H9 (cell line): ENCODE measurements at regions not wholly inside any gene's neighbourhood (a gene's known extent, or its start where the extent isn't known, plus 50 kb on each side); places are given as distances from the start of the nearest gene placed in this dataset.

Source experiments
- DNase-seq: peaks from one replicate; pipeline ENCODE4 v3.0.0-alpha.2; 2017
- H2AFZ ChIP-seq: one replicate; pipeline ENCODE4 v1.6.1; 2013; ENCODE audit warnings: mild to moderate bottlenecking, low read length, control low read depth, moderate library complexity
- H2AK5ac ChIP-seq: 2 replicates; pipeline ENCODE4 v1.6.1; 2013; ENCODE audit warnings: low read length, control low read depth, mixed read lengths; ENCODE audit not compliant: insufficient read length
- H2BK120ac ChIP-seq: one replicate; pipeline ENCODE4 v1.6.1; 2013; ENCODE audit warnings: low read depth, mild to moderate bottlenecking, low read length, control low read depth, inconsistent platforms; ENCODE audit not compliant: poor library complexity, severe bottlenecking
- H2BK12ac ChIP-seq: 2 replicates; pipeline ENCODE4 v1.6.1; 2013; ENCODE audit warnings: low read length, control low read depth, mixed read lengths, low read depth; ENCODE audit not compliant: insufficient read length
- H2BK15ac ChIP-seq: 2 replicates; pipeline ENCODE4 v1.6.1; 2013; ENCODE audit warnings: low read depth, low read length, control low read depth
- H2BK20ac ChIP-seq: one replicate; pipeline ENCODE4 v1.6.1; 2013; ENCODE audit warnings: low read depth, mild to moderate bottlenecking, low read length, control low read depth, inconsistent platforms; ENCODE audit not compliant: poor library complexity, severe bottlenecking
- H2BK5ac ChIP-seq: 2 replicates; pipeline ENCODE4 v1.6.1; 2013; ENCODE audit warnings: low read length, control low read depth, mixed read lengths; ENCODE audit not compliant: insufficient read length
- H3K14ac ChIP-seq: 2 replicates; pipeline ENCODE4 v1.6.1; 2013; ENCODE audit warnings: low read length, control low read depth; ENCODE audit not compliant: insufficient read depth
- H3K18ac ChIP-seq: 2 replicates; pipeline ENCODE4 v1.6.1; 2013; ENCODE audit warnings: low read depth, mild to moderate bottlenecking, mixed read lengths, low read length, control low read depth; ENCODE audit not compliant: insufficient read length
- H3K23ac ChIP-seq: 2 replicates; pipeline ENCODE4 v1.6.1; 2013; ENCODE audit warnings: low read length, control low read depth, mixed read lengths, low read depth; ENCODE audit not compliant: insufficient read length
- H3K23me2 ChIP-seq: 2 replicates; pipeline ENCODE4 v1.6.1; 2013; ENCODE audit warnings: low read depth, mild to moderate bottlenecking, mixed read lengths, low read length, control low read depth; ENCODE audit not compliant: insufficient read length, poor library complexity, severe bottlenecking
- H3K27ac ChIP-seq: 2 replicates; pipeline ENCODE4 v1.5.1; 2013; ENCODE audit warnings: low read length, control low read depth, mixed read lengths, low read depth; ENCODE audit not compliant: insufficient read length
- H3K27me3 ChIP-seq: 2 replicates; pipeline ENCODE4 v1.6.1; 2013; ENCODE audit warnings: low read length, control low read depth, inconsistent platforms; ENCODE audit not compliant: insufficient read depth
- H3K4ac ChIP-seq: 2 replicates; pipeline ENCODE4 v1.6.1; 2013; ENCODE audit warnings: low read depth, mild to moderate bottlenecking, control low read depth, inconsistent platforms, low read length, moderate library complexity
- H3K4me1 ChIP-seq: 2 replicates; pipeline ENCODE4 v1.6.1; 2013; ENCODE audit warnings: low read length, control low read depth, inconsistent platforms; ENCODE audit not compliant: insufficient read depth
- H3K4me2 ChIP-seq: 2 replicates; pipeline ENCODE4 v1.6.1; 2013; ENCODE audit warnings: low read length, control low read depth, mixed read lengths; ENCODE audit not compliant: insufficient read length, insufficient read depth
- H3K56ac ChIP-seq: 2 replicates; pipeline ENCODE4 v1.6.1; 2013; ENCODE audit warnings: low read depth, mild to moderate bottlenecking, mixed read lengths, low read length, control low read depth; ENCODE audit not compliant: insufficient read length
- H3K79me1 ChIP-seq: 2 replicates; pipeline ENCODE4 v1.6.1; 2013; ENCODE audit warnings: low read depth, mild to moderate bottlenecking, moderate library complexity, low read length, control low read depth, inconsistent platforms; ENCODE audit not compliant: insufficient read depth, poor library complexity, severe bottlenecking
- H3K79me2 ChIP-seq: 2 replicates; pipeline ENCODE4 v1.6.1; 2013; ENCODE audit warnings: low read length, control low read depth, inconsistent platforms; ENCODE audit not compliant: insufficient read depth
- H3K9ac ChIP-seq: 2 replicates; pipeline ENCODE4 v1.6.1; 2013; ENCODE audit warnings: low read length, control low read depth, mixed read lengths; ENCODE audit not compliant: insufficient read length; ENCODE audit errors: extremely low read depth
- H3K9me3 ChIP-seq: one replicate; pipeline ENCODE4 v1.6.1; 2013; ENCODE audit warnings: low read depth, low read length, inconsistent platforms; ENCODE audit not compliant: control insufficient read depth
- H3T11ph ChIP-seq: one replicate; pipeline ENCODE4 v1.6.1; 2013; ENCODE audit warnings: mild to moderate bottlenecking, low read length, control low read depth, inconsistent platforms
- H4K20me1 ChIP-seq: one replicate; pipeline ENCODE4 v1.6.1; 2013; ENCODE audit not compliant: control insufficient read depth, insufficient read length, insufficient read depth
- H4K5ac ChIP-seq: 2 replicates; pipeline ENCODE4 v1.6.1; 2013; ENCODE audit warnings: low read depth, mild to moderate bottlenecking, mixed read lengths, low read length, control low read depth; ENCODE audit not compliant: insufficient read length
- H4K8ac ChIP-seq: replicated peaks from 2 replicates; pipeline ENCODE4 v1.6.1; 2013; ENCODE audit warnings: low read length, control low read depth, mixed read lengths, low read depth; ENCODE audit not compliant: insufficient read length
- H4K91ac ChIP-seq: 2 replicates; pipeline ENCODE4 v1.6.1; 2013; ENCODE audit warnings: low read depth, mild to moderate bottlenecking, moderate library complexity, mixed read lengths, low read length, control low read depth; ENCODE audit not compliant: insufficient read length
- H3K27ac Mint-ChIP-seq, 3 experiments: 2 replicates in 2 of 3; 3 replicates in 1 of 3; pipeline ENCODE4 v1.8.0; 2020 to 2021; ENCODE audit warnings: mixed read lengths in 3 of 3, mild to moderate bottlenecking in 1 of 3, moderate library complexity in 1 of 3
- H3K27me3 Mint-ChIP-seq: 2 replicates; pipeline ENCODE4 v1.8.0; 2021; ENCODE audit warnings: low read depth, mild to moderate bottlenecking, moderate library complexity, mixed read lengths
- H3K36me3 Mint-ChIP-seq, 3 experiments: 2 replicates in 2 of 3; 3 replicates in 1 of 3; pipeline ENCODE4 v1.8.0; 2020 to 2021; ENCODE audit warnings: low read depth in 3 of 3, mixed read lengths in 3 of 3; ENCODE audit not compliant: insufficient read depth in 1 of 3
- H3K4me1 Mint-ChIP-seq, 2 experiments: 2 replicates each; pipeline ENCODE4 v1.8.0; 2020; ENCODE audit warnings: mixed read lengths in 2 of 2
- H3K4me3 Mint-ChIP-seq, 2 experiments: 2 replicates in 1 of 2; 3 replicates in 1 of 2; pipeline ENCODE4 v1.8.0; 2020 to 2021; ENCODE audit warnings: mild to moderate bottlenecking in 2 of 2, mixed read lengths in 2 of 2, moderate library complexity in 1 of 2
- H3K9me3 Mint-ChIP-seq, 2 experiments: 2 replicates in 1 of 2; 3 replicates in 1 of 2; pipeline ENCODE4 v1.8.0; 2020; ENCODE audit warnings: mild to moderate bottlenecking in 2 of 2, mixed read lengths in 2 of 2, moderate library complexity in 1 of 2
- WGBS: extraction: QIAGEN DNeasy Blood & Tissue Kit; methylation state at CpG from one replicate; pipeline ENCODE4 v1.1.7; 2013; ENCODE audit warnings: missing lambda C conversion rate, low lambda C conversion rate, mixed read lengths; ENCODE audit not compliant: insufficient read length; ENCODE audit errors: extremely low coverage; 5-methylcytosine and 5-hydroxymethylcytosine counted together
- TF ChIP-seq, protein P1 (sequence below): fragments of 200-600 bp; sonication (generic); conservative IDR thresholded peaks from 3 replicates; pipeline ENCODE4 v1.8.0; 2021; ENCODE audit warnings: antibody characterized with exemption, mild to moderate bottlenecking

DNA sequence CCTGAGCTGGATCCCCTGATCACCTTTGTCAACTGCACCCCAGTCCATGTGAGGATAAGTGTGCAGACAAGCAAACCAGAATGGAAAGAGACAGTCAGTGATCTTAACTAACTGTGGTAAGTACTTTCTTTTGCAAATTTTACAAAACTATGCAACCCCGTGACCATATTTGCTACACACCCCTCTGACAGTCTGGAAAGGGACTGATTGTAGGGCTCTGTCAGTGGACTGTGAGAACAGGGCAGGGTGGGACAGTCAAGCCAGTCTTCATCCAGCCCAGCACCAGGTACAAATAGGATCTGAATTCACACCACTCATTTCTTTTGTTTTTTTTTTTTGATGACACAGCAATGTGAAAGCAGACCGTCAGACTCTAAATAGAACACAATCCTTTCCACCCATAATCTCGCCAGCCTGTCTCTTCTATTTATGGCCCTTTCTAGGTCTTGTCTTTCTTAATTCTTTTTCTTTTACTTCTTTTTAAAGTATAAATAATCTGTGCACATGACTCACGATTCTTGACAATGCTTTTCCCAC, 165.6 kb downstream of the ARL6IP6 start:
- TF ChIP-seq, protein P1, sequence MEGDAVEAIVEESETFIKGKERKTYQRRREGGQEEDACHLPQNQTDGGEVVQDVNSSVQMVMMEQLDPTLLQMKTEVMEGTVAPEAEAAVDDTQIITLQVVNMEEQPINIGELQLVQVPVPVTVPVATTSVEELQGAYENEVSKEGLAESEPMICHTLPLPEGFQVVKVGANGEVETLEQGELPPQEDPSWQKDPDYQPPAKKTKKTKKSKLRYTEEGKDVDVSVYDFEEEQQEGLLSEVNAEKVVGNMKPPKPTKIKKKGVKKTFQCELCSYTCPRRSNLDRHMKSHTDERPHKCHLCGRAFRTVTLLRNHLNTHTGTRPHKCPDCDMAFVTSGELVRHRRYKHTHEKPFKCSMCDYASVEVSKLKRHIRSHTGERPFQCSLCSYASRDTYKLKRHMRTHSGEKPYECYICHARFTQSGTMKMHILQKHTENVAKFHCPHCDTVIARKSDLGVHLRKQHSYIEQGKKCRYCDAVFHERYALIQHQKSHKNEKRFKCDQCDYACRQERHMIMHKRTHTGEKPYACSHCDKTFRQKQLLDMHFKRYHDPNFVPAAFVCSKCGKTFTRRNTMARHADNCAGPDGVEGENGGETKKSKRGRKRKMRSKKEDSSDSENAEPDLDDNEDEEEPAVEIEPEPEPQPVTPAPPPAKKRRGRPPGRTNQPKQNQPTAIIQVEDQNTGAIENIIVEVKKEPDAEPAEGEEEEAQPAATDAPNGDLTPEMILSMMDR = no peak
- Histone ChIP-seq H3K14ac (no peak overlapping the region), H3K23ac (no peak overlapping the region), H2BK15ac (no peak overlapping the region), H4K91ac (no peak overlapping the region), H3K27ac (no peak overlapping the region), H3K4ac (no peak overlapping the region), H2BK12ac (no peak overlapping the region), H3K27me3 (no peaks in the 10 kb centered on the region), H3K18ac (no peak overlapping the region), H3K23me2 (no peaks in the 10 kb centered on the region), H2AK5ac (no peak overlapping the region), H3K9me3 (no peaks in the 10 kb centered on the region), H3K79me1 (no peaks in the 10 kb centered on the region), H4K20me1 (no peaks in the 10 kb centered on the region), H4K5ac (no peak overlapping the region), H2BK120ac (no peak overlapping the region), H2BK20ac (no peak overlapping the region), H3K56ac (no peak overlapping the region), H4K8ac (no peak overlapping the region), H2AFZ (no peak overlapping the region), H2BK5ac (no peak overlapping the region), H3K4me1 (no peaks in the 10 kb centered on the region), H3K9ac (no peak overlapping the region), H3K4me2 (no peak overlapping the region), H3T11ph (no peak overlapping the region), H3K79me2 (no peaks in the 10 kb centered on the region)
- no peaks in the 10 kb centered on the region for H3K4me1 Mint-ChIP-seq
- DNase-seq = no peak
- no peak overlapping the region for H3K4me3 Mint-ChIP-seq
- WGBS = no CpG with 5 or more reads among the region's 4 CpGs
- peaks cover 2% of the 10 kb centered on the region; the same call in 1 of the 2 replicates for H3K27me3 Mint-ChIP-seq
- H3K36me3 Mint-ChIP-seq = no peaks in the 10 kb centered on the region
- no peaks in the 10 kb centered on the region for H3K9me3 Mint-ChIP-seq
- no peak overlapping the region for H3K27ac Mint-ChIP-seq
